ENCODE measurements at regions not wholly inside any gene's neighbourhood (a gene's known extent, or its start where the extent isn't known, plus 50 kb on each side); places are given as distances from the start of the nearest gene placed in this dataset.

DNA sequence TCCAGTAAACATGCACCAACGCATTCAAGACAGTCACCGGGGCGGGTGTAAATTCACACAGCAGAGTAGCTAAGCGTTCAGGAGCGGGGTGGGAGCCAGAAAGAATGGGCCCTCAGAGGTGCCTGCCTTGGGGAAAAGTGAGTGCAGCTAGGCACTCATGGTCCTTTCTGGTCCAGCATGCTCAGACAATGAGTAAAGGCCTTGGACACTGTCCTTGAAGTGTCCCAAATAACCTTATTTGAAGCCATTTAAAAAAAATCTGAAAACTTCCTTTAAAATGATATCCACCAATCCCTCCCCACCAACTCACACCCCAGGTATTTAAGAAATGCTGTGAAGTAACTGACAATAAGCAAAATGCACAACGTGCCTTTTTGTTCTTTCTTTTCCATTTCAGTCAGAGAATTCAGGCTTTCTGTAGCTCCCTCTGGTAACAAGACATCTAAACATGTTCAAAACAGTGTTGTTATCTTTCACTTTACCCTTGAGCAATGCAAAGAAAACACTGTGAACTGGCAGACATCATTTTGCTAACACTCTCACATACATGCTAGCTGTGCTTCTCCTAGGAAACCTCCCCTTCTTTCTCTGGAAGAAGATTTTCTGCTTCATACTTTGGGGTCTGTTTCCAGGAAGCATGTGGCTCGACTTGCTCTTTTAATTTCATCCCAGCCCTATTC, 445.1 kb upstream of the SPRED2 start:
- no peaks in the 10 kb centered on the region for H3K27me3 ChIP-seq
- no peak overlapping the region for H3K4me3 ChIP-seq
- 61 to 67% methylated on average over 7 of the region's 7 CpGs for WGBS, 2 donors
- no peaks in the 10 kb centered on the region for H3K4me1 ChIP-seq
- H3K27ac ChIP-seq = no peak overlapping the region
- no peaks in the 10 kb centered on the region for H3K36me3 ChIP-seq (replicated peaks in 1 of 2; ENCODE audit: insufficient read depth in 1 of 2, low read depth in 2 of 2)
- intact Hi-C loops (cut with DNase I) = no loop called here
- TF ChIP-seq, protein P1, sequence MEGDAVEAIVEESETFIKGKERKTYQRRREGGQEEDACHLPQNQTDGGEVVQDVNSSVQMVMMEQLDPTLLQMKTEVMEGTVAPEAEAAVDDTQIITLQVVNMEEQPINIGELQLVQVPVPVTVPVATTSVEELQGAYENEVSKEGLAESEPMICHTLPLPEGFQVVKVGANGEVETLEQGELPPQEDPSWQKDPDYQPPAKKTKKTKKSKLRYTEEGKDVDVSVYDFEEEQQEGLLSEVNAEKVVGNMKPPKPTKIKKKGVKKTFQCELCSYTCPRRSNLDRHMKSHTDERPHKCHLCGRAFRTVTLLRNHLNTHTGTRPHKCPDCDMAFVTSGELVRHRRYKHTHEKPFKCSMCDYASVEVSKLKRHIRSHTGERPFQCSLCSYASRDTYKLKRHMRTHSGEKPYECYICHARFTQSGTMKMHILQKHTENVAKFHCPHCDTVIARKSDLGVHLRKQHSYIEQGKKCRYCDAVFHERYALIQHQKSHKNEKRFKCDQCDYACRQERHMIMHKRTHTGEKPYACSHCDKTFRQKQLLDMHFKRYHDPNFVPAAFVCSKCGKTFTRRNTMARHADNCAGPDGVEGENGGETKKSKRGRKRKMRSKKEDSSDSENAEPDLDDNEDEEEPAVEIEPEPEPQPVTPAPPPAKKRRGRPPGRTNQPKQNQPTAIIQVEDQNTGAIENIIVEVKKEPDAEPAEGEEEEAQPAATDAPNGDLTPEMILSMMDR (IDR thresholded peaks at IDR 0.05) = no peak
- TF ChIP-seq POLR2A (IDR thresholded peaks at IDR 0.05) = no peak
- ATAC-seq = no peak
- H3K9me3 ChIP-seq = no peaks in the 10 kb centered on the region
- no peak for DNase-seq

DNA sequence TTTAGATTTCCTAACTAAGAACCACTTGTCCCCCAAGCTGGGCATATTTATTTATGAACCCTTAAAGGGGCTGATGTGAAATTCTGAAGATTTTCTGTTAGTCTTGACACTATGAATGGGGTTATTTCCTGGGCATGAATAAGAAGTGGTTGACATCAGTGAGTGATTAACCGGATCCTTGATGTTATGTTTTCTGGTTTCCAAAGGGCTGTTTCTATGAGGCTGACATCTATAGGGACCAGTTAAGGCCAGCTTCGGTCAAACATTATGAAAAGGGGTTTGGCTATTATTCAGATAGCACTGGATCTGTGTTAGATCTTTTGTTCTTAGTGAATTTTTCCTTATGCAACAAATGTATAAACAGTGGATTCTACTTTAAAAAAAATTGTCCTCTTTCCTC, 443.7 kb upstream of the SPRED2 start:
- DNase-seq (no peak), ATAC-seq (no peak)
- 43 to 59% methylated on average over 2 of the region's 2 CpGs for WGBS, 2 donors

DNA sequence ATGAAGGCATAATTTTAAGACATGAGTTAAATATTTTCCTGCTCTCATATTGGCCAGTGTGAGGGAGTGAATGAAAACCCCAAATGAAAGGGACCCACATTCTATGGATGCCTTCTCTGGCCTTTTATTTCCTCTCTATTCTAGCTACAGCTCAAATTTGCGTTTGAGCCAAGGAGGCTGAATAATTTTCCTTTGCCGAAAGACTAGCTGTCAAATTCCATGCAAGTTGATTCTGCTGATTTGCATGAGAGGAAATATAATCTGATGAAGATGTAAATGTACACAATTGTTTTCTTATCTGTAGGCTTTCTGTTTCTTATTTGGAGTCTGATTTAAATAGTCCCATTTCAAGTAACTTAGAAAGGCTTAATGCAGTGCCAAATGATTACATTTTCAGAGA, 438.4 kb upstream of the SPRED2 start:
- no peak for ATAC-seq
- H3K27ac ChIP-seq = no peak overlapping the region
- no peak for DNase-seq
- no peaks in the 10 kb centered on the region for H3K27me3 ChIP-seq
- TF ChIP-seq POLR2A (IDR thresholded peaks at IDR 0.05) = no peak
- TF ChIP-seq, protein P1 (IDR thresholded peaks at IDR 0.05) = no peak
- H3K9me3 ChIP-seq = no peaks in the 10 kb centered on the region
- H3K36me3 ChIP-seq (replicated peaks in 1 of 2; ENCODE audit: insufficient read depth in 1 of 2, low read depth in 2 of 2) = no peaks in the 10 kb centered on the region
- intact Hi-C loops (cut with DNase I) = no loop called here
- no peaks in the 10 kb centered on the region for H3K4me1 ChIP-seq
- no peak overlapping the region for H3K4me3 ChIP-seq
- 88 to 92% methylated on average over 2 of the region's 2 CpGs for WGBS, 2 donors

More for the DNA sequence above, 443.7 kb upstream of the SPRED2 start:
- H3K27me3 ChIP-seq = no peaks in the 10 kb centered on the region
- H3K4me1 ChIP-seq = no peaks in the 10 kb centered on the region
- no peak overlapping the region for H3K4me3 ChIP-seq
- TF ChIP-seq, protein P1 (IDR thresholded peaks at IDR 0.05) = no peak
- TF ChIP-seq POLR2A (IDR thresholded peaks at IDR 0.05) = no peak
- intact Hi-C loops (cut with DNase I) = no loop called here
- no peaks in the 10 kb centered on the region for H3K36me3 ChIP-seq (replicated peaks in 1 of 2; ENCODE audit: insufficient read depth in 1 of 2, low read depth in 2 of 2)
- no peaks in the 10 kb centered on the region for H3K9me3 ChIP-seq
- H3K27ac ChIP-seq = no peak overlapping the region

DNA sequence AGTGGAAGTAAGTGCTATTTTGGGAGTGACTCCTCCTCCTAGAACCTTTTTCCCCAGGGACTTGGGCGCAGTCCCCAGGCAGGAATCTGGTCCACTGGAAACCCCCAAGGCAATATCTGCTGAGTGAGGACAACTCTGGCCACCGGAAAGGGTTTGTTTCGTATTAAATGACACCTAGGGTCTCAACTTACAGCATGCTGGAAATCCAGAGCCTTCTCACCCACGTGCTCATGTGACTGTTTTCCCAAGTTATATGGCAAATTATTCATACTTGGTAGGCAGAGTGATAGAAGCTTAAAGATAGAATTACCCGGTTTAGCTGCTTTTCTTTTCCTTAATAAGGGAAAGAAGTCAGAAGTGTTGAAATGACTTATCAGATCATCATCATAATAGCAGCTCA, 436.9 kb upstream of the SPRED2 start:
- ATAC-seq = no peak
- WGBS, 2 donors = 64 to 77% methylated on average over 5 of the region's 5 CpGs
- no peaks in the 10 kb centered on the region for H3K36me3 ChIP-seq (replicated peaks in 1 of 2; ENCODE audit: insufficient read depth in 1 of 2, low read depth in 2 of 2)
- no peak overlapping the region for H3K27ac ChIP-seq
- H3K4me3 ChIP-seq = no peak overlapping the region
- DNase-seq = no peak
- intact Hi-C loops (cut with DNase I) = no loop called here
- H3K27me3 ChIP-seq = no peaks in the 10 kb centered on the region
- H3K4me1 ChIP-seq = no peaks in the 10 kb centered on the region
- H3K9me3 ChIP-seq = no peaks in the 10 kb centered on the region
- no peak for TF ChIP-seq POLR2A (IDR thresholded peaks at IDR 0.05)
- TF ChIP-seq, protein P1 (IDR thresholded peaks at IDR 0.05) = no peak

DNA sequence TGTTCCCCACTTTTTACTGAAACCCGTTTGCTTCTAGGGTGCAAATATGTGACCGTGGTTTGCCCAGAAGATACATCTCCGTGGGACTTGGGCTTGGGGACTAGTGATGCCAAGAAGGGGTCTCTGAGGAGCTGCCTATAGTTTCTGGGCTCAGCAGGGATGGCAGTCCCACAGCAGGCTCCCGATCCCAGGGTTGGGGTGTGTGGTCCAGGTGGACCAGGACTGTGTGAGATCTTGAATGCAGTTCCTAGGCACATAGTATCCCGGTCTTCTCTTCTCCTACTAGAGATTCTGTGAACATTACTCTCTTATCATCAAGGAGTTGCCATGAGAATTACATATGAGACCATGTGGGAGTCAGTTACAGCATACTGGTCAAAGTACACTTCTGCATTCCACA, 435.8 kb upstream of the SPRED2 start:
- H3K36me3 ChIP-seq (replicated peaks in 1 of 2; ENCODE audit: insufficient read depth in 1 of 2, low read depth in 2 of 2) = no peaks in the 10 kb centered on the region
- ATAC-seq (no peak), DNase-seq (no peak)
- no peaks in the 10 kb centered on the region for H3K27me3 ChIP-seq
- 76 to 83% methylated on average over 5 of the region's 5 CpGs for WGBS, 2 donors
- no peaks in the 10 kb centered on the region for H3K9me3 ChIP-seq
- H3K27ac ChIP-seq = no peak overlapping the region
- no peak overlapping the region for H3K4me3 ChIP-seq
- no peaks in the 10 kb centered on the region for H3K4me1 ChIP-seq
- TF ChIP-seq, protein P1 (IDR thresholded peaks at IDR 0.05) = no peak
- no peak for TF ChIP-seq POLR2A (IDR thresholded peaks at IDR 0.05)
- intact Hi-C loops (cut with DNase I) = no loop called here
